IPS-15b (cell line): ENCODE measurements at regions not wholly inside any gene's neighbourhood (a gene's known extent, or its start where the extent isn't known, plus 50 kb on each side); places are given as distances from the start of the nearest gene placed in this dataset.

ENCODE experiments used
- H3K27me3 ChIP-seq: one replicate; pipeline ENCODE4 v1.6.1; 2013; ENCODE audit warnings: low read length; ENCODE audit not compliant: control insufficient read depth, insufficient read depth
- H3K36me3 ChIP-seq: one replicate; pipeline ENCODE4 v1.6.1; 2013; ENCODE audit warnings: low read length; ENCODE audit not compliant: control insufficient read depth, insufficient read depth
- H3K4me1 ChIP-seq: one replicate; pipeline ENCODE4 v1.6.1; 2013; ENCODE audit warnings: mild to moderate bottlenecking, low read length; ENCODE audit not compliant: control insufficient read depth, insufficient read depth
- H3K4me3 ChIP-seq: one replicate; pipeline ENCODE4 v1.5.1; 2013; ENCODE audit warnings: low read depth, low read length
- H3K9ac ChIP-seq: one replicate; pipeline ENCODE4 v1.6.1; 2013; ENCODE audit warnings: low read depth, mild to moderate bottlenecking, low read length
- H3K9me3 ChIP-seq: one replicate; pipeline ENCODE4 v1.6.1; 2013; ENCODE audit warnings: mild to moderate bottlenecking, low read length; ENCODE audit not compliant: control insufficient read depth, insufficient read depth

- Histone ChIP-seq H3K4me3 (no peak overlapping the region), H3K4me1 (peaks cover 16% of the 10 kb centered on the region), H3K9me3 (peaks cover 3% of the 10 kb centered on the region), H3K27me3 (no peaks in the 10 kb centered on the region), H3K36me3 (no peaks in the 10 kb centered on the region), H3K9ac (no peak overlapping the region)
Observed at GRCh38 chr4:164531336-164531735, 222.6 kb upstream of the SMIM31 start.

DNA sequence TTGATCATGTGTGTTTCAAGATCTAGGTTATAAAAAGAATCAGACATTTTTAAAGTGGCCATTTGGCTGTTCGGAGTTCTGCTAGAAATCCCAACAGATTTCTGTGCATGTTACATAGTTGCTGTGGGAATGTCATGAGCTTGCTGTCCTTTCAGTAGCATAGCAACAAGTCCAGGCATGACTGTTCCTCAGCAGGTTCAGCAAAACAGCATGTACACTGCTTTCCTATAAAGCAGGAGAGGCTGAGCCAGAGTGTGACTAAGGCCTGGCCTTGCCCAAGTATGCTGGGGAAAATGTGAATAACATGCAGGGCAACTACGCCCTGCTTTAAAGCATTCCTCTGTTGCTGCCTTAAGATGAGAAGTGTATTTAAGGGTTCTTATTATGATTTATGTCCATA is 217.1 kb upstream of the SMIM31 start:
- no peak overlapping the region for H3K4me3 ChIP-seq
- H3K4me1 ChIP-seq, result no peaks in the 10 kb centered on the region
- peaks cover 8% of the 10 kb centered on the region for H3K9me3 ChIP-seq

GRCh38 chr4:164538097-164538496 is 215.8 kb upstream of the SMIM31 start:
- peaks cover 8% of the 10 kb centered on the region for H3K9me3 ChIP-seq
- no peaks in the 10 kb centered on the region for H3K4me1 ChIP-seq
- no peaks in the 10 kb centered on the region for H3K27me3 ChIP-seq
- no peaks in the 10 kb centered on the region for H3K36me3 ChIP-seq
- H3K9ac ChIP-seq, result no peak overlapping the region
- H3K4me3 ChIP-seq, result no peak overlapping the region

More for the DNA sequence above, 217.1 kb upstream of the SMIM31 start:
- Histone ChIP-seq H3K27me3 (no peaks in the 10 kb centered on the region), H3K9ac (no peak overlapping the region), H3K36me3 (no peaks in the 10 kb centered on the region)

- Histone ChIP-seq H3K36me3 (no peaks in the 10 kb centered on the region), H3K9me3 (peaks cover 8% of the 10 kb centered on the region), H3K4me1 (no peaks in the 10 kb centered on the region), H3K4me3 (no peak overlapping the region), H3K27me3 (no peaks in the 10 kb centered on the region), H3K9ac (no peak overlapping the region)
Observed at GRCh38 chr4:164540987-164541386, 212.9 kb upstream of the SMIM31 start.

DNA sequence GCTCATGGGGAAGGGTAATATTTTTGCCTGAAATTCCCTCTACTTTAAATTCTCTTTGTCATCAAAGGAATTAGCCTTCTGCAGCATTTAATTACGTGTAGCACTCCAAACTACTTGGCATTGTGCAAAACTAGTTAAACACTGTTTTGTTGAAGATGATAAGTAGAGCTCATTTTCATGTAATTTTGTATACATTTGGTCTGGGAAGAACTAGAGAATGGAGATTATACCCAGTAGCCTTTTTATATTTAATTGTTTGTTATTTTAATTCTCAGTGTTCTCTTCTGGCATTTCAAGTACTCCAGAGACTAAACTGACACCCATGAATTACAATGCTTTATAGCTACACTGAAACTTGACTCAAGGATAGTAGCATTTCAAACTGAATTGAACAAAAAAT is 211.5 kb upstream of the SMIM31 start:
- H3K4me3 ChIP-seq, result no peak overlapping the region
- H3K27me3 ChIP-seq, result no peaks in the 10 kb centered on the region
- H3K4me1 ChIP-seq, result no peaks in the 10 kb centered on the region
- H3K9ac ChIP-seq, result no peak overlapping the region
- no peaks in the 10 kb centered on the region for H3K36me3 ChIP-seq
- H3K9me3 ChIP-seq, result peaks cover 8% of the 10 kb centered on the region

DNA sequence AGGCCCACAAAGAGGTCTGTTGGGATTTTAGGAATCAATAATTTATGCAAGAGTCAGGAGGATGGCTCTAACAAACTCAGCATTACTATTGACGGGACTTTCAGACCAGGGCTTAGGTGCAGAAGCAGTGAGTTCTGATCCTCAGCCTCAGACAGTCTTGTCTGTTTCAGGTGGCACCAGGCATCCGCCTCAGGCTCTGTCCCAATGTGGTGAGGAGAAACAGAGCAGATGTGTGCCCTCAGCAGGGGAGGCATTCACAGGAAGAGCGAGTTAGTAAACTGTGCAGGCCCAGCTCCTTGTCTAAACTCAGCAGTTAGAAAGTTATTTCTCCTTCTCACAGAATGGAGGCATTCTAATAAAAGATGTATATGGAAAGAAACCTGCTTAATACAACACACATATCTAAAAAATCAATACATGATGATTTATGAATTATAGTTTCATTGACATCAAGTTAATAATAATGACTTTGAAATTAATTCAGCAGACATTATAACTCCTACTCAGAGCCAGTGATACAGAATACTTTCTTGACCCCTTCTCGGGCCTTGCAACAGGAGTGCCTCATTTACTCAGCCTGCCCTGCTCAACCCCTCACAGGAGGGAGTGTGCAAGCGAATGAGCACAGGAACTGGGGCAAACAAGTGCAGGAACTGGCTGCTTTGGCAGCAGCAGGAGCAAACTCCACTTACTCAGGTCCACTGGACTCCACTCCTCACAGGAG is 202.8 kb upstream of the SMIM31 start:
- Histone ChIP-seq H3K27me3 (no peaks in the 10 kb centered on the region), H3K9ac (no peak overlapping the region), H3K4me1 (no peaks in the 10 kb centered on the region), H3K4me3 (no peak overlapping the region), H3K9me3 (no peaks in the 10 kb centered on the region), H3K36me3 (no peaks in the 10 kb centered on the region)

DNA sequence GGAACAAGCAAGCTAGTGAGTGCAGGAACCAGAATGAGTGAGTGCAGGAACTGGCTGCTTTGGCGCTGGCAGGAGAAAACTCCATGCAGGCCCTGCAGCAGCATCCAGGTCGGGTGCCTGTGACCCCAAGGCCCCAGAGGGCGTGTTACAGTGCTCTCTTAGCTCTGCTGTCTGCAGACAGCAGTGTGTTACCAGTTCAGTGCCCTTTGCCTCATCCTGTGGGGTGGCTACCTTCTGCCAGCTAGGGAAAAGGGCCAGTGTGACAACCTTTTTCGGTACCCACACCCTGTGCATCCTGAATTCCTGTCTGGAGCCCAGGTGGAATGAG is 202.3 kb upstream of the SMIM31 start:
- H3K4me3 ChIP-seq, result no peak overlapping the region
- H3K4me1 ChIP-seq, result no peaks in the 10 kb centered on the region
- H3K9me3 ChIP-seq, result no peaks in the 10 kb centered on the region
- no peak overlapping the region for H3K9ac ChIP-seq
- no peaks in the 10 kb centered on the region for H3K36me3 ChIP-seq
- H3K27me3 ChIP-seq, result no peaks in the 10 kb centered on the region

DNA sequence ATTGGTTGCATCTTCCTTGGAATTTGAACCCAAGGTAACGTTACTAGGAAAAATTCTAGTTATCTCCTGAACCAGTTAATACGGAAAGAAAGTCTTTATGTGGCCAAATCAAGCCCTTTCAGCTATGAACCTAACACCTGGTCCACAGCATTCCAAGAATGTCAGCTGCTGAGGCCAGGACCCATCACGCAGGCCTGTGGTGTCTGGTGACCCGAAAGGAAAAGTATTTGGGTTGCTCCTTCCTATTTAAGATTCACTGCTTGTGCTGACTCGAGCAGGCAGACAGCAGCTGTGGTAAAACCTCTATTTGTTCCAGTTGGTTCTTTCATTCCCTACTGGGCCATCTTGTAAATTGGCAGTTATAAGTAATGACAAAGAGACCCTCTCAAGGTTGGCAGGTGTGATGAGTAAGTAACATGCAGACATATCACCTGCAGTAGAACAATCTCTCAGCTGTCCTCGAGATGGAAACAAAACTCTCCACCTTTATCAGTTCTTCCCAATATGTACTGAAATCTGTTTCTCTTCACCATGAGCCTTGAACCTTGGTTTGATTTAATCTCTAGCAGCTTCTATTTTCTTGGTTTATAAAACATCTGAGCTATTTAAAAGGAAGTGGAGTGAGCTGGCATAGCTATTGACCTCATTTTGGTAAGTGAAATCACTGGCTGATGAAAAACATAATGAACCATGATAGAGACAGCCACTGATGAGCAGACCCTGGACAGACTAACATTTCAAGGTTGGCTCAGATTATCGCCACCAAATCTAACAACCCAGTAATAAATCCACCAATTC is 182.1 kb upstream of the SMIM31 start:
- Histone ChIP-seq H3K4me3 (no peak overlapping the region), H3K9ac (no peak overlapping the region), H3K4me1 (no peaks in the 10 kb centered on the region), H3K9me3 (no peaks in the 10 kb centered on the region), H3K27me3 (no peaks in the 10 kb centered on the region), H3K36me3 (no peaks in the 10 kb centered on the region)

DNA sequence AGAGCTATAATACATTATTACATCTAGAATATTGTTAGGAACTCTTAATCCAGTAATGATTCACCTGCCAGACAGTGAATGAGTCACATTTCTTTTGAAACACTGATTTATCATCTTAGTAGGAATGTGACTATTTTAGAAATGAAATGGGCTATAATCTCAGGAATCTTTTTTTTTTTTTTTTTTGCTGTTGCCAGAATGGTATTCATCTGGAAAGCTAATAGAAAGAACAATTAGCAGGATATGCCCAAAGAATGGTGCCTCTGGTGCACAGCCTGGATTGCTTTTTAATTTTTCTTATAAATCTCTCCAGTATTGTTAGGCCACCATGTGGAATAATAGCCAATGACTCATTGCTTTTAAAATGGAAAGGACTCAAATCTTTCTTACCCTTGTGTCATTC is 181.1 kb upstream of the SMIM31 start:
- Histone ChIP-seq H3K9me3 (no peaks in the 10 kb centered on the region), H3K36me3 (no peaks in the 10 kb centered on the region), H3K27me3 (no peaks in the 10 kb centered on the region), H3K4me1 (no peaks in the 10 kb centered on the region), H3K4me3 (no peak overlapping the region), H3K9ac (no peak overlapping the region)

GRCh38 chr4:164575861-164576260 is 178.1 kb upstream of the SMIM31 start:
- H3K36me3 ChIP-seq, result no peaks in the 10 kb centered on the region
- no peaks in the 10 kb centered on the region for H3K4me1 ChIP-seq
- no peak overlapping the region for H3K9ac ChIP-seq
- no peaks in the 10 kb centered on the region for H3K9me3 ChIP-seq
- no peaks in the 10 kb centered on the region for H3K27me3 ChIP-seq
- H3K4me3 ChIP-seq, result no peak overlapping the region

- no peaks in the 10 kb centered on the region for H3K36me3 ChIP-seq
- no peaks in the 10 kb centered on the region for H3K27me3 ChIP-seq
- no peaks in the 10 kb centered on the region for H3K4me1 ChIP-seq
- no peak overlapping the region for H3K9ac ChIP-seq
- H3K9me3 ChIP-seq, result no peaks in the 10 kb centered on the region
- no peak overlapping the region for H3K4me3 ChIP-seq
Observed at GRCh38 chr4:164579270-164579942, 174.5 kb upstream of the SMIM31 start.

DNA sequence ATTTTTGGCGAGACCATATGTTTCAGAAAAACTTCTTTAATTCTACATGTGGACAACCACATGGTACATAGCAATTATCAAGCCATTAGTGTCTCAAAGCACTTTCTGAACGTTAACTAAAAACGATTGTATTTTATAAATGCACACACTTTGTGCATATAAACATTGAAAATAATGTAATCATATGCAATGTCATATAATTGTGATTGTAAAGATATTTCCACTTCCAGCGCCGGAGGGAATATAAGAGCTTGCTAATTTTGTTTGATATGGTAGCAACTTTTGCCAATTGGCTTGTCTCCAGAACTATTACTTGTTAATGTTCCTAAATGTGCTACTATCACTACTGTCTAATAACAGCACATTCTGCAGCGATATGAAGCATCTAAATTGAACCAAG is 162.3 kb upstream of the SMIM31 start:
- Histone ChIP-seq H3K9ac (no peak overlapping the region), H3K9me3 (no peaks in the 10 kb centered on the region), H3K36me3 (no peaks in the 10 kb centered on the region), H3K4me1 (no peaks in the 10 kb centered on the region), H3K27me3 (no peaks in the 10 kb centered on the region), H3K4me3 (no peak overlapping the region)
